HL-60 (cell line): ENCODE measurements at regions not wholly inside any gene's neighbourhood (a gene's known extent, or its start where the extent isn't known, plus 50 kb on each side); places are given as distances from the start of the nearest gene placed in this dataset.

ENCODE experiments used
- CTCF ChIP-seq: IDR thresholded peaks from one replicate; pipeline ENCODE4 v1.5.1; 2011; ENCODE audit warnings: low read length, control low read depth, inconsistent platforms; ENCODE audit not compliant: insufficient read depth
- GABPA ChIP-seq: IDR thresholded peaks from 2 replicates; pipeline ENCODE4 v1.6.1; 2012; ENCODE audit warnings: low read depth
- POLR2AphosphoS5 ChIP-seq: IDR thresholded peaks from 2 replicates; pipeline ENCODE4 v1.6.1; 2012; ENCODE audit warnings: low read depth
- REST ChIP-seq: IDR thresholded peaks from 2 replicates; pipeline ENCODE4 v1.6.1; 2012; ENCODE audit warnings: low read depth; ENCODE audit not compliant: insufficient replicate concordance

- no peak for TF ChIP-seq CTCF
- TF ChIP-seq REST = no peak
- TF ChIP-seq POLR2AphosphoS5 = no peak
- TF ChIP-seq GABPA = no peak
Measured at GRCh38 chr4:175386776-175387507, 425.1 kb downstream of the GPM6A start.
